ENCODE measurements at regions not wholly inside any gene's neighbourhood (a gene's known extent, or its start where the extent isn't known, plus 50 kb on each side); places are given as distances from the start of the nearest gene placed in this dataset.

DNA sequence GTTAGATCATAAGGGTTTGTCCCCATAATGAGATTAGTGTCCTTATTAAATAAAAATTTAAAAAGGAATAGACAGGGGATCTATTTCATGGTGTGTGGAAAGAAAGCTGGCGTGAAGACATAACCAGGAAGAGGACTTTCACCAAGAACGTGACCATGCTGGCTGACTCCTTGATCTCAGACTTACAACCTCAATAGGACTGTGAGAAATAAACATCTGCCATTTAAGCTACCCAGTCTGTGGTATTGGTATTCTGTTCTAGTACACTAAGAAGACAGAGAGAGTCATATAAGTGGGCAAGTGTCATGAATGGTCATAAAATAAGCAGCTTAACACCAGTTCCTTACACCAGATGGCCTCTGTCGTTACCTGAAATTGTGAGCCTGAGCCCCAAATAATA is 259.4 kb upstream of the CCNG1 start (continued):
- TF ChIP-seq GABPB1 (CRISPR knock-in tag; IDR thresholded peaks at IDR 0.05): no peak
- no peak for TF ChIP-seq NFE2L1 (CRISPR knock-in tag; IDR thresholded peaks at IDR 0.05)

DNA sequence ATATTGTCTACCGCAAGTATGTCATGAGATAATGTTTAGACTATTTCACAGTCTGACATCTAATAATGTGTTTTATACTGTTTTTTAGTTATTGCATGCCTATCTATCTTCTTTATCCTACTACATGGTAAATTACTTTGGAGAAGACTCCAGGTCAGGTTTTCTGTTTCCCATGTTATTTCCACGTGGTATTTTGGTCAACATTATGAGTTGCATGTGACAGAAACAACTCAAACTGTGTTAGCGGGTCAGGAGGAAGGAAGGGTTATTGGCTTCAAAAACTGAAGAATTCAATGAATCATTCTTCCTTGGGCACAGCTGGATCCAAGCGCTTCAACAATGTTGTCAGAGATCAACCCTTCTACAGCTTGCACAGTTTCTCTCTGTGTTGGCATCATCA is 252.1 kb upstream of the CCNG1 start:
- no peak for ATAC-seq
- TF ChIP-seq ZNF138 (CRISPR knock-in tag; conservative IDR thresholded peaks at IDR 0.05): no peak
- TF ChIP-seq ZNF423 (CRISPR knock-in tag; IDR thresholded peaks at IDR 0.05): no peak
- TF ChIP-seq, protein P1, sequence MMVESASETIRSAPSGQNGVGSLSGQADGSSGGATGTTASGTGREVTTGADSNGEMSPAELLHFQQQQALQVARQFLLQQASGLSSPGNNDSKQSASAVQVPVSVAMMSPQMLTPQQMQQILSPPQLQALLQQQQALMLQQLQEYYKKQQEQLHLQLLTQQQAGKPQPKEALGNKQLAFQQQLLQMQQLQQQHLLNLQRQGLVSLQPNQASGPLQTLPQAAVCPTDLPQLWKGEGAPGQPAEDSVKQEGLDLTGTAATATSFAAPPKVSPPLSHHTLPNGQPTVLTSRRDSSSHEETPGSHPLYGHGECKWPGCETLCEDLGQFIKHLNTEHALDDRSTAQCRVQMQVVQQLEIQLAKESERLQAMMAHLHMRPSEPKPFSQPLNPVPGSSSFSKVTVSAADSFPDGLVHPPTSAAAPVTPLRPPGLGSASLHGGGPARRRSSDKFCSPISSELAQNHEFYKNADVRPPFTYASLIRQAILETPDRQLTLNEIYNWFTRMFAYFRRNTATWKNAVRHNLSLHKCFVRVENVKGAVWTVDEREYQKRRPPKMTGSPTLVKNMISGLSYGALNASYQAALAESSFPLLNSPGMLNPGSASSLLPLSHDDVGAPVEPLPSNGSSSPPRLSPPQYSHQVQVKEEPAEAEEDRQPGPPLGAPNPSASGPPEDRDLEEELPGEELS (CRISPR knock-in tag; IDR thresholded peaks at IDR 0.05): no peak
- TF ChIP-seq ZNF317 (CRISPR knock-in tag; IDR thresholded peaks at IDR 0.05; ENCODE audit: borderline replicate concordance, low read depth): no peak
- Mint-ChIP-seq H3K4me3 (no peak overlapping the region), H3K27me3 (ENCODE audit: low read depth) (no peaks in the 10 kb centered on the region), H3K4me1 (peaks cover 11% of the 10 kb centered on the region), H3K9me3 (peaks cover 27% of the 10 kb centered on the region), H3K36me3 (peaks cover 17% of the 10 kb centered on the region), H3K27ac (no peak overlapping the region)
- no peak for DNase-seq (ENCODE audit: low spot score)
- CTCF ChIA-PET: no interaction called here
- POLR2A ChIA-PET: no interaction called here

- Mint-ChIP-seq H3K4me3 (no peak overlapping the region), H3K4me1 (peaks cover 12% of the 10 kb centered on the region), H3K27ac (no peak overlapping the region), H3K36me3 (peaks cover 17% of the 10 kb centered on the region), H3K27me3 (ENCODE audit: low read depth) (no peaks in the 10 kb centered on the region), H3K9me3 (peaks cover 23% of the 10 kb centered on the region)
- CTCF ChIA-PET: no interaction called here
- no peak for DNase-seq (ENCODE audit: low spot score)
- POLR2A ChIA-PET: no interaction called here
- no peak for ATAC-seq
- TF ChIP-seq MYBL2 (CRISPR knock-in tag; IDR thresholded peaks at IDR 0.05) (no peak), EMX1 (CRISPR knock-in tag; IDR thresholded peaks at IDR 0.05) (no peak), SP1 (CRISPR knock-in tag; conservative IDR thresholded peaks at IDR 0.05) (no peak), IRF1 (CRISPR knock-in tag; IDR thresholded peaks at IDR 0.05) (no peak), JAZF1 (CRISPR knock-in tag; IDR thresholded peaks at IDR 0.05) (no peak), SMAD4 (CRISPR knock-in tag; IDR thresholded peaks at IDR 0.05) (no peak), ZMAT4 (CRISPR knock-in tag; IDR thresholded peaks at IDR 0.05) (no peak), RELA (CRISPR knock-in tag; IDR thresholded peaks at IDR 0.05; ENCODE audit: borderline replicate concordance) (no peak), CREB1 (CRISPR knock-in tag; IDR thresholded peaks at IDR 0.05) (no peak)
- TF ChIP-seq, protein P2, sequence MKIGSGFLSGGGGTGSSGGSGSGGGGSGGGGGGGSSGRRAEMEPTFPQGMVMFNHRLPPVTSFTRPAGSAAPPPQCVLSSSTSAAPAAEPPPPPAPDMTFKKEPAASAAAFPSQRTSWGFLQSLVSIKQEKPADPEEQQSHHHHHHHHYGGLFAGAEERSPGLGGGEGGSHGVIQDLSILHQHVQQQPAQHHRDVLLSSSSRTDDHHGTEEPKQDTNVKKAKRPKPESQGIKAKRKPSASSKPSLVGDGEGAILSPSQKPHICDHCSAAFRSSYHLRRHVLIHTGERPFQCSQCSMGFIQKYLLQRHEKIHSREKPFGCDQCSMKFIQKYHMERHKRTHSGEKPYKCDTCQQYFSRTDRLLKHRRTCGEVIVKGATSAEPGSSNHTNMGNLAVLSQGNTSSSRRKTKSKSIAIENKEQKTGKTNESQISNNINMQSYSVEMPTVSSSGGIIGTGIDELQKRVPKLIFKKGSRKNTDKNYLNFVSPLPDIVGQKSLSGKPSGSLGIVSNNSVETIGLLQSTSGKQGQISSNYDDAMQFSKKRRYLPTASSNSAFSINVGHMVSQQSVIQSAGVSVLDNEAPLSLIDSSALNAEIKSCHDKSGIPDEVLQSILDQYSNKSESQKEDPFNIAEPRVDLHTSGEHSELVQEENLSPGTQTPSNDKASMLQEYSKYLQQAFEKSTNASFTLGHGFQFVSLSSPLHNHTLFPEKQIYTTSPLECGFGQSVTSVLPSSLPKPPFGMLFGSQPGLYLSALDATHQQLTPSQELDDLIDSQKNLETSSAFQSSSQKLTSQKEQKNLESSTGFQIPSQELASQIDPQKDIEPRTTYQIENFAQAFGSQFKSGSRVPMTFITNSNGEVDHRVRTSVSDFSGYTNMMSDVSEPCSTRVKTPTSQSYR (CRISPR knock-in tag; IDR thresholded peaks at IDR 0.05): no peak
- TF ChIP-seq, protein P3, sequence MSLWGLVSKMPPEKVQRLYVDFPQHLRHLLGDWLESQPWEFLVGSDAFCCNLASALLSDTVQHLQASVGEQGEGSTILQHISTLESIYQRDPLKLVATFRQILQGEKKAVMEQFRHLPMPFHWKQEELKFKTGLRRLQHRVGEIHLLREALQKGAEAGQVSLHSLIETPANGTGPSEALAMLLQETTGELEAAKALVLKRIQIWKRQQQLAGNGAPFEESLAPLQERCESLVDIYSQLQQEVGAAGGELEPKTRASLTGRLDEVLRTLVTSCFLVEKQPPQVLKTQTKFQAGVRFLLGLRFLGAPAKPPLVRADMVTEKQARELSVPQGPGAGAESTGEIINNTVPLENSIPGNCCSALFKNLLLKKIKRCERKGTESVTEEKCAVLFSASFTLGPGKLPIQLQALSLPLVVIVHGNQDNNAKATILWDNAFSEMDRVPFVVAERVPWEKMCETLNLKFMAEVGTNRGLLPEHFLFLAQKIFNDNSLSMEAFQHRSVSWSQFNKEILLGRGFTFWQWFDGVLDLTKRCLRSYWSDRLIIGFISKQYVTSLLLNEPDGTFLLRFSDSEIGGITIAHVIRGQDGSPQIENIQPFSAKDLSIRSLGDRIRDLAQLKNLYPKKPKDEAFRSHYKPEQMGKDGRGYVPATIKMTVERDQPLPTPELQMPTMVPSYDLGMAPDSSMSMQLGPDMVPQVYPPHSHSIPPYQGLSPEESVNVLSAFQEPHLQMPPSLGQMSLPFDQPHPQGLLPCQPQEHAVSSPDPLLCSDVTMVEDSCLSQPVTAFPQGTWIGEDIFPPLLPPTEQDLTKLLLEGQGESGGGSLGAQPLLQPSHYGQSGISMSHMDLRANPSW (CRISPR knock-in tag; conservative IDR thresholded peaks at IDR 0.05; ENCODE audit: low read depth): no peak
- TF ChIP-seq, protein P1 (CRISPR knock-in tag; IDR thresholded peaks at IDR 0.05): no peak
Measured at GRCh38 chr5:163189023-163189553, 248.3 kb upstream of the CCNG1 start.

All from WTC11 (cell line).